IMR-90 (cell line): ENCODE measurements at regions not wholly inside any gene's neighbourhood (a gene's known extent, or its start where the extent isn't known, plus 50 kb on each side); places are given as distances from the start of the nearest gene placed in this dataset.

ENCODE experiments used
- ATAC-seq: fragments of 200-7000 bp; cut with Tn5 transposase; 2 replicates; pipeline ENCODE4 v1.9.1; 2020; ENCODE audit warnings: low read depth, mild to moderate bottlenecking, moderate library complexity
- BruUV-seq: library from RNA; stranded (reverse); fragments of 400-500 nt; replicated peaks from 2 replicates; lab custom pipeline; 2021; lab: Mats Ljungman, UMichigan
- CTCF ChIA-PET: fragments of 300-600 bp; formaldehyde crosslinking; extraction: SDS; loops from one replicate; lab custom pipeline; 2021; ENCODE audit warnings: antibody characterized with exemption; lab: Yijun Ruan, JAX
- POLR2A ChIA-PET: fragments of 300-600 bp; sonication (Branson Sonifier 250); formaldehyde crosslinking; loops from one replicate; lab custom pipeline; 2022; ENCODE audit warnings: antibody characterized with exemption; ENCODE audit not compliant: unreplicated experiment; lab: Charles Lee
- DNase-seq: peaks from one replicate; pipeline ENCODE4 v3.0.0; 2013
- H2AFZ ChIP-seq: replicated peaks from 2 replicates; pipeline ENCODE3; 2013; ENCODE audit warnings: low read length, mild to moderate bottlenecking; ENCODE audit not compliant: poor library complexity
- H2AK5ac ChIP-seq: 2 replicates; pipeline ENCODE4 v1.6.1; 2013; ENCODE audit warnings: low read depth, low read length, inconsistent platforms
- H2AK9ac ChIP-seq: replicated peaks from 2 replicates; pipeline ENCODE3; 2013; ENCODE audit warnings: mild to moderate bottlenecking, low read depth, low read length, moderate library complexity; ENCODE audit not compliant: poor library complexity
- H2BK120ac ChIP-seq: 2 replicates; pipeline ENCODE4 v1.6.1; 2013; ENCODE audit warnings: low read depth, low read length, inconsistent platforms
- H2BK15ac ChIP-seq: 3 replicates; pipeline ENCODE4 v1.6.1; 2013; ENCODE audit warnings: low read depth, low read length, inconsistent platforms
- H2BK20ac ChIP-seq: 2 replicates; pipeline ENCODE4 v1.6.1; 2013; ENCODE audit warnings: low read depth, mild to moderate bottlenecking, inconsistent platforms, low read length, moderate library complexity
- H2BK5ac ChIP-seq: 2 replicates; pipeline ENCODE4 v1.6.1; 2013; ENCODE audit warnings: mild to moderate bottlenecking, low read depth, low read length, inconsistent platforms; ENCODE audit not compliant: poor library complexity, severe bottlenecking
- H3K14ac ChIP-seq: replicated peaks from 2 replicates; pipeline ENCODE4 v1.6.1; 2013; ENCODE audit warnings: low read depth, low read length, inconsistent platforms
- H3K18ac ChIP-seq: 2 replicates; pipeline ENCODE4 v1.6.1; 2013; ENCODE audit warnings: low read depth, low read length, control low read depth
- H3K23ac ChIP-seq: 2 replicates; pipeline ENCODE4 v1.6.1; 2013; ENCODE audit warnings: low read depth, low read length, inconsistent platforms
- H3K27ac ChIP-seq: 2 replicates; pipeline ENCODE4 v1.5.1; 2013; ENCODE audit warnings: mild to moderate bottlenecking, control low read depth, low read length; ENCODE audit not compliant: insufficient read depth
- H3K27me3 ChIP-seq: 2 replicates; pipeline ENCODE4 v1.6.1; 2013; ENCODE audit warnings: low read length; ENCODE audit not compliant: control insufficient read depth, insufficient read depth
- H3K36me3 ChIP-seq: 2 replicates; pipeline ENCODE4 v1.6.1; 2013; ENCODE audit warnings: low read length, mixed read lengths; ENCODE audit not compliant: control insufficient read depth, insufficient read depth
- H3K4ac ChIP-seq: 2 replicates; pipeline ENCODE4 v1.6.1; 2013; ENCODE audit warnings: low read depth, low read length, inconsistent platforms
- H3K4me1 ChIP-seq: 2 replicates; pipeline ENCODE4 v1.6.1; 2013; ENCODE audit warnings: low read length, mixed read lengths; ENCODE audit not compliant: control insufficient read depth, insufficient read depth
- H3K4me2 ChIP-seq: 2 replicates; pipeline ENCODE4 v1.6.1; 2013; ENCODE audit warnings: low read depth, mild to moderate bottlenecking, control low read depth, low read length, moderate library complexity
- H3K4me3 ChIP-seq: 2 replicates; pipeline ENCODE4 v1.5.1; 2013; ENCODE audit warnings: low read depth, mild to moderate bottlenecking, control low read depth, low read length, moderate library complexity; ENCODE audit not compliant: insufficient read depth
- H3K56ac ChIP-seq: 2 replicates; pipeline ENCODE4 v1.6.1; 2013; ENCODE audit warnings: low read length, inconsistent platforms; ENCODE audit not compliant: insufficient read depth; ENCODE audit errors: extremely low read depth
- H3K79me1 ChIP-seq, 2 experiments: 2 replicates each; pipeline ENCODE4 v1.6.1; 2013; ENCODE audit warnings: low read length in 2 of 2, inconsistent platforms in 1 of 2, low read depth in 1 of 2
- H3K9ac ChIP-seq: 2 replicates; pipeline ENCODE4 v1.6.1; 2013; ENCODE audit warnings: low read depth, low read length, control low read depth
- H3K9me1 ChIP-seq: 2 replicates; pipeline ENCODE4 v1.6.1; 2013; ENCODE audit warnings: low read length, inconsistent platforms; ENCODE audit not compliant: insufficient read depth
- H3K9me3 ChIP-seq: 2 replicates; pipeline ENCODE4 v1.6.1; 2013; ENCODE audit warnings: low read length; ENCODE audit not compliant: control insufficient read depth, insufficient read depth
- H4K20me1 ChIP-seq: 2 replicates; pipeline ENCODE4 v1.6.1; 2013; ENCODE audit warnings: low read length, inconsistent platforms; ENCODE audit not compliant: insufficient read depth
- H4K5ac ChIP-seq: 2 replicates; pipeline ENCODE4 v1.6.1; 2013; ENCODE audit warnings: mild to moderate bottlenecking, low read depth, low read length, control low read depth
- H4K8ac ChIP-seq, 2 experiments: 2 replicates each; pipeline ENCODE4 v1.6.1; 2013; ENCODE audit warnings: low read depth in 2 of 2, low read length in 2 of 2, control low read depth in 1 of 2, inconsistent platforms in 1 of 2
- H4K91ac ChIP-seq: 2 replicates; pipeline ENCODE4 v1.6.1; 2013; ENCODE audit warnings: low read depth, low read length, inconsistent platforms; ENCODE audit not compliant: insufficient read depth
- CEBPB ChIP-seq: IDR thresholded peaks from 2 replicates; pipeline ENCODE4 v1.6.1; 2012; ENCODE audit warnings: low read depth, low read length, improper control_type of control experiment
- RAD21 ChIP-seq: IDR thresholded peaks from 2 replicates; pipeline ENCODE4 v1.6.1; 2012; ENCODE audit warnings: low read length, improper control_type of control experiment
- dilution Hi-C: fragments of 300-500 bp; cut with HindIII; formaldehyde crosslinking; loops from one replicate; pipeline ENCODE4 v1.14.3; 2018; ENCODE audit warnings: low sequenced_read_pairs; ENCODE audit not compliant: unreplicated experiment
- in situ Hi-C: fragments of 300-500 bp; cut with MboI; formaldehyde crosslinking; loops from 3 replicates; pipeline ENCODE4 v1.14.3; 2019; ENCODE audit warnings: low sequenced_read_pairs, inconsistent platforms, mixed read lengths
- intact Hi-C: fragments of 100-400 bp; cut with micrococcal nuclease; formaldehyde crosslinking; loops from 2 replicates; pipeline ENCODE4 v1.10.0; 2022

DNA sequence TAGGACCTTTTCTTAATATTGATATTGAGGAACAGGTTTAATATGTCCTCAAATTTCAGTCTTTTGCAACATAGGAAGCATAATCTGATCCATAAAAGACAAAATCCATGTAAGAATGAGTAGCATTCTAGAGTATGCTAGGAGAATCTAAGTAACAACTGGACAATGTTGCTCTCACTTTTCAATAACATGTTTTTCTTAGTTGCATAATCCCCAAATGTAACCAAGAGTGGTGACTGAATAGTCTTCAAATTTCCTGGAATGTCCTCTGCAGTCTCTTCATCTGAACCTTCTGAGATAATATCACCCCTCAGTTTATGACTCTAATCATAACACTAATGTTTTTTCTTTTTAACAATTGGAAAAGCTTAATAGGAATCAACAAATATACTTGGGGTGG is 110.0 kb upstream of the ZEB2 start:
- no peaks in the 10 kb centered on the region for H4K20me1 ChIP-seq
- no peaks in the 10 kb centered on the region; the same call in 1 of the 2 replicates for H3K27me3 ChIP-seq
- H2AK9ac ChIP-seq, result no peak overlapping the region
- H3K79me1 ChIP-seq, result no peaks in the 10 kb centered on the region
- no peak overlapping the region for H2BK5ac ChIP-seq
- no peak overlapping the region for H3K27ac ChIP-seq
- ChIA-PET POLR2A (no interaction called here), CTCF (no interaction called here)
- no peak overlapping the region for H2AK5ac ChIP-seq
- no peak overlapping the region for H3K23ac ChIP-seq
- no peak overlapping the region for H2BK15ac ChIP-seq
- no peak overlapping the region for H3K18ac ChIP-seq
- no peak overlapping the region for H2AFZ ChIP-seq
- no peak overlapping the region for H3K9ac ChIP-seq
- no peak overlapping the region for H3K4ac ChIP-seq
- H2BK120ac ChIP-seq, result no peak overlapping the region
- peak; percentile 2 for DNase-seq
- ATAC-seq, result peak; percentile 40; the same call in 1 of the 2 replicates
- 0 out of 2 replicates have a peak, but pooled peaks have one; percentile 15 for TF ChIP-seq CEBPB
- TF ChIP-seq RAD21, result no peak
- H3K56ac ChIP-seq, result no peak overlapping the region
- no peak overlapping the region for H3K4me3 ChIP-seq
- no peak overlapping the region for H3K14ac ChIP-seq
- no peak overlapping the region for H3K4me2 ChIP-seq
- intact Hi-C loops (no loop called here), in situ Hi-C loops (no loop called here), dilution Hi-C loops (no loop called here)
- BruUV-seq, result no TSS peak
- H3K36me3 ChIP-seq, result no peaks in the 10 kb centered on the region
- H3K9me3 ChIP-seq, result no peaks in the 10 kb centered on the region
- H4K8ac ChIP-seq, result no peak overlapping the region
- H4K5ac ChIP-seq, result no peak overlapping the region
- no peak overlapping the region for H4K91ac ChIP-seq
- no peaks in the 10 kb centered on the region for H3K4me1 ChIP-seq
- no peak overlapping the region for H2BK20ac ChIP-seq
- no peaks in the 10 kb centered on the region for H3K9me1 ChIP-seq
